HFFc6 (cell line): ENCODE measurements at regions not wholly inside any gene's neighbourhood (a gene's known extent, or its start where the extent isn't known, plus 50 kb on each side); places are given as distances from the start of the nearest gene placed in this dataset.

ENCODE experiments used
- DNase-seq: peaks from one replicate; pipeline ENCODE4 v3.0.0-alpha.2; 2018
- H3K27ac Mint-ChIP-seq: 2 replicates; pipeline ENCODE4 v1.8.0; 2020; ENCODE audit warnings: mild to moderate bottlenecking, mixed read lengths
- H3K27me3 Mint-ChIP-seq: 2 replicates; pipeline ENCODE4 v1.8.0; 2021; ENCODE audit warnings: mild to moderate bottlenecking, moderate library complexity, mixed read lengths; ENCODE audit not compliant: insufficient read depth
- H3K36me3 Mint-ChIP-seq: 2 replicates; pipeline ENCODE4 v1.8.0; 2021; ENCODE audit warnings: low read depth, mixed read lengths
- H3K4me1 Mint-ChIP-seq: 2 replicates; pipeline ENCODE4 v1.8.0; 2020; ENCODE audit warnings: low read depth, mixed read lengths
- H3K4me3 Mint-ChIP-seq: 2 replicates; pipeline ENCODE4 v1.8.0; 2020; ENCODE audit warnings: mild to moderate bottlenecking, moderate library complexity, mixed read lengths
- H3K9me3 Mint-ChIP-seq: 2 replicates; pipeline ENCODE4 v1.8.0; 2020; ENCODE audit warnings: mild to moderate bottlenecking, mixed read lengths
- CTCF ChIP-seq: fragments of 200-600 bp; sonication (generic); IDR thresholded peaks from 2 replicates; pipeline ENCODE4 v1.5.0; 2021; ENCODE audit warnings: antibody characterized with exemption, mild to moderate bottlenecking

GRCh38 chr2:22893761-22894517 is 491.0 kb upstream of the KLHL29 start:
- H3K4me3 Mint-ChIP-seq: no peak overlapping the region
- H3K4me1 Mint-ChIP-seq: no peaks in the 10 kb centered on the region
- TF ChIP-seq CTCF: no peak
- H3K27ac Mint-ChIP-seq: no peak overlapping the region
- no peaks in the 10 kb centered on the region for H3K36me3 Mint-ChIP-seq
- H3K9me3 Mint-ChIP-seq: peaks cover 27% of the 10 kb centered on the region
- no peak for DNase-seq
- no peaks in the 10 kb centered on the region; the same call in 1 of the 2 replicates for H3K27me3 Mint-ChIP-seq

- Mint-ChIP-seq H3K9me3 (peaks cover 30% of the 10 kb centered on the region), H3K36me3 (no peaks in the 10 kb centered on the region), H3K27me3 (no peaks in the 10 kb centered on the region; the same call in 1 of the 2 replicates), H3K4me1 (no peaks in the 10 kb centered on the region), H3K4me3 (no peak overlapping the region), H3K27ac (no peak overlapping the region)
- no peak for DNase-seq
- TF ChIP-seq CTCF: no peak
These were observed 490.2 kb upstream of the KLHL29 start for GRCh38 chr2:22894761-22895160.

DNA sequence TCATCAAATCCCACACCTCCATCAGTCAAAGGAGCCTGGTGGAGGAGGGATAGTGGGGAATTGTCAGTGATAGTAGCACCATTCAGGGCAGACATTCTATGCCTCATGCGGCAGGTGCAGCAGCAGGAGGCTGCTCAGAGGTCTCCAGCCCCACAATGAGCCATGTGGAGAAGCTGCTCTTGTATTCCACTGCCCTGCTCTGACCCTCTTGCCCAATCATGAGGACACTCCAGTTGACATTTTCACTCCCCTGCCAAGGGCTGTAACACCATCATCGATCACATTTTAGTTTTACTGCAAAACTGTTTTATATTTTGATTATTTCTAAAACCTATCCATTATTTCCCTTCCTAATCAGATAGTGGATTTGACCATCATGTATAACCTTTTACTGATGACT is 487.6 kb upstream of the KLHL29 start:
- Mint-ChIP-seq H3K4me3 (no peak overlapping the region), H3K27me3 (no peaks in the 10 kb centered on the region; the same call in 1 of the 2 replicates), H3K27ac (no peak overlapping the region), H3K9me3 (peaks cover 27% of the 10 kb centered on the region), H3K36me3 (no peaks in the 10 kb centered on the region), H3K4me1 (no peaks in the 10 kb centered on the region)
- TF ChIP-seq CTCF: no peak
- DNase-seq: no peak

DNA sequence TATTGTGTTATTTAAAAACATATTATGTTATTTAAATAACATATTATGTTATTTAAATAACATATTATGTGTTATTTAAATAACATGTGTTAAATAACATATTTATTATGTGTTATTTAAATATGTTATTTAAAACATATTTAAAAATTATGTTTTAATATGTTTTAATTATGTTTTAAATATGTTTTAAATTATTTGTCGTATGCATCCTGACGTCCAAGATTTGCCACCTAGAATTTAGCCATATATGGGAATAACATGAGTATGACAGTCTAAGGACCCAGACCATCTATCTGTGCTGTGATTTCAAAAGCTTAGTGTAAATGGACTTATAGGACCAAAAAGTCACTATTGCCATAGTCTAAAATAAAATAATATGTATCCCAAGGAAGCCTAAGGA is 484.3 kb upstream of the KLHL29 start:
- no peak overlapping the region for H3K27ac Mint-ChIP-seq

DNA sequence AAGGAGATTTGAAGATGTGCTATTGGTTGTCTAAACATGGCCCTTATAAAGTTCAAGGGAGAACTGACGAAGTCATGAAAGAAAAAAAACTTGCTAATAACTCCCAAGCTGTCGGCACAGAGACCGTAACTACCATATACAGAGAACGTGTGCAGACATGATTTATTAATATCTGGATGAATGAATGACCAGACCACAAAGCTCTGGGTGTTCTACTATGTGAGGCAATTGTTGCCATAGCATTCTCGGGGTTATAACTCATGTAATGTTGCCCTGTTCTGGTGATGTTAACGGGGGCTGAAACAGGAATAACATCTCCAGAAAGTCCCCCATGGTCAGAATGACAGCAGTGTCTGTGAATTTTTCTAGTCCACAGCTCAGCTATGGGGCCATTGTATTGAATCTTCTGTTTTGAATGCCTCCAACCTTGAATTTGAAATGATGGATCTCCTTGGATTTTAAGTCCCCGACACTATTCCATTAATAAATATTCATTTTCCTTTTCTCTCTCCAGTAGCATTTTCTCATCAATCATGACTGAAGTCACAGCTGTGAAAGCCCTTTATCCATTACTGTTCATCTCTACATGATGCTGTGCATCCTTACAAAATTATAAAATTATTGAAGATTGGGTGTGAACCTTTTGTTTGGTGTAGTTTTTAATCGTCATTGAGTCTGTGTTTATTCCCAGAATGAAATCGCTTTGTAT is 483.4 kb upstream of the KLHL29 start:
- Mint-ChIP-seq H3K4me3 (no peak overlapping the region), H3K36me3 (no peaks in the 10 kb centered on the region)

More for the DNA sequence above, 484.3 kb upstream of the KLHL29 start:
- Mint-ChIP-seq H3K27me3 (no peaks in the 10 kb centered on the region; the same call in 1 of the 2 replicates), H3K4me1 (no peaks in the 10 kb centered on the region), H3K36me3 (no peaks in the 10 kb centered on the region), H3K9me3 (peaks cover 11% of the 10 kb centered on the region), H3K4me3 (no peak overlapping the region)
- no peak for TF ChIP-seq CTCF
- no peak for DNase-seq

More for the DNA sequence above, 483.4 kb upstream of the KLHL29 start:
- no peaks in the 10 kb centered on the region for H3K4me1 Mint-ChIP-seq
- peaks cover 11% of the 10 kb centered on the region for H3K9me3 Mint-ChIP-seq
- no peak for TF ChIP-seq CTCF
- no peak for DNase-seq
- no peak overlapping the region for H3K27ac Mint-ChIP-seq
- no peaks in the 10 kb centered on the region; the same call in 1 of the 2 replicates for H3K27me3 Mint-ChIP-seq
